Ovary (tissue), 7 donors: ENCODE measurements at regions not wholly inside any gene's neighbourhood (a gene's known extent, or its start where the extent isn't known, plus 50 kb on each side); places are given as distances from the start of the nearest gene placed in this dataset.

Experiments used
- DNase-seq, 5 donors: peaks; one replicate each; pipeline ENCODE4 v3.0.0-alpha.2; 2019 to 2020
- H3K27ac ChIP-seq, 2 donors: fragments of 200-600 bp; one replicate each; pipeline versions ENCODE4 v1.5.1 to v1.8.0; 2019 to 2022
- H3K27me3 ChIP-seq: fragments of 200-600 bp; one replicate; pipeline ENCODE4 v1.8.0; 2022
- H3K36me3 ChIP-seq: fragments of 200-600 bp; sonication (generic); one replicate; pipeline ENCODE4 v1.5.1; 2019
- H3K4me1 ChIP-seq: one replicate; pipeline ENCODE4 v1.8.1; 2013; ENCODE audit warnings: mild to moderate bottlenecking, moderate library complexity; ENCODE audit not compliant: insufficient read depth
- H3K4me3 ChIP-seq: fragments of 200-600 bp; sonication (generic); one replicate; pipeline ENCODE4 v1.5.1; 2017
- H3K9me3 ChIP-seq, 2 donors: fragments of 200-600 bp in 1 of 2; sonication (generic) in 1 of 2; one replicate each; pipeline versions ENCODE4 v1.5.1 to v1.8.1; 2013 to 2019; ENCODE audit warnings: mild to moderate bottlenecking in 1 of 2, moderate library complexity in 1 of 2
- CTCF ChIP-seq, 3 donors: fragments of 450-650 bp in 2 of 3; fragments of 200-600 bp in 1 of 3; IDR thresholded peaks; one replicate each; pipeline versions ENCODE4 v1.5.1 to v1.8.0; 2016 to 2022; ENCODE audit warnings: antibody characterized with exemption in 3 of 3, mild to moderate bottlenecking in 1 of 3
- EP300 ChIP-seq: sonication (generic); formaldehyde crosslinking; IDR thresholded peaks from one replicate; pipeline ENCODE4 v1.6.1; 2017; ENCODE audit warnings: antibody characterized with exemption
- POLR2A ChIP-seq: fragments of 450-650 bp; IDR thresholded peaks from one replicate; pipeline ENCODE4 v1.6.1; 2017; ENCODE audit warnings: antibody characterized with exemption, mild to moderate bottlenecking, moderate library complexity
- WGBS, 3 donors: extraction: QIAGEN DNeasy Blood & Tissue Kit in 1 of 3; methylation state at CpG; one replicate each; pipeline versions ENCODE4 v1.1.5 to v1.1.7; 2013 to 2017; 5-methylcytosine and 5-hydroxymethylcytosine counted together
- intact Hi-C, 4 donors: fragments of 100-400 bp; cut with DNase I; formaldehyde crosslinking; loops; one replicate each; pipeline versions ENCODE4 v1.11.0 to v1.15.1; 2022 to 2023
- donor health status: DM: no; HTN: no; CAD: no; lungs with moderate emphysema.
- donor health status: DM: no; HTN: no; CAD: no.
- donor health status: Bipolar disorder and iron deficiency.
- donor health status: DM: no; HTN: no; CAD: no.
- donor health status: DM: yes; HTN: yes; CAD: no.

DNA sequence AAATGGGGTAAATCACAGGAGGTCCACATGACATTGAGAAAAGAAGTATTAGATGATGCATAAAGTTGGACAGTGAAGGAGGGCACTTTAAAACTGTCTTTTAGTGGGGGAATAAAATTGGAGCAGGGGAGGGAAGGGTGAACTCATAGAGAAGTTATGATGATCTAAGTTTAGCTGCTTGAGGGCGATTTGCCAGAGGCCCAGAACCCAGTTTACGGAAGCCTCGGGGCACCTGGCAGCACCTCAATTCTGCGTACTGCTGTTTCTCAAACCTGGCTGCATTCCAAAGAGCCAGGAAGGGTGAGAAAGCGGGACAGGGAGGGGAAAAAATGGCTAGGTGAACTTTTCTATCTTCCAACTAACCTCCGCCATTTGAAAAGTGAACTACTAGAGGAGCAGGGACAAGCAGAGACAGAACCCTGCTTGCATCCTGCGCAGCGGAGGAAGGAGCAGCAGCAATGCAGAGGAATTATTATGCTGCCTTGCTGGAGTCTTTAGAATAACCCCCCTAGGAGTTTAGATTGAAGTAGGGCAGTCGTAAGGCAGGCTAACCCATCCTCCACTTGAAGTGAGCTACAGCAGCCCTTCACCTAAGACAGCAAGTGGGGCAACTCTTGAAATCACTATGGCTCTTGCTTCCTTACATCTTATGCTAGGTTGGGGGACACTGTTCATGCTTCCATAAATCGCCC lies 316.8 kb downstream of the BRINP1 start:
- Histone ChIP-seq H3K4me3 (no peak overlapping the region), H3K4me1 (no peaks in the 10 kb centered on the region), H3K27me3 (no peaks in the 10 kb centered on the region), H3K36me3 (no peaks in the 10 kb centered on the region), H3K27ac (no peak overlapping the region), H3K9me3 (no peaks in the 10 kb centered on the region)
- intact Hi-C loops: no loop called here
- TF ChIP-seq CTCF (IDR thresholded peaks at IDR 0.05) (no peak), POLR2A (no peak), EP300 (no peak)
- DNase-seq: no peak
- WGBS, 3 donors: 43 to 52% (median 52%) methylated on average over 10 of the region's 10 CpGs

- H3K4me3 ChIP-seq: no peak overlapping the region
Measured at GRCh38 chr9:119053070-119053469, 316.2 kb downstream of the BRINP1 start.

DNA sequence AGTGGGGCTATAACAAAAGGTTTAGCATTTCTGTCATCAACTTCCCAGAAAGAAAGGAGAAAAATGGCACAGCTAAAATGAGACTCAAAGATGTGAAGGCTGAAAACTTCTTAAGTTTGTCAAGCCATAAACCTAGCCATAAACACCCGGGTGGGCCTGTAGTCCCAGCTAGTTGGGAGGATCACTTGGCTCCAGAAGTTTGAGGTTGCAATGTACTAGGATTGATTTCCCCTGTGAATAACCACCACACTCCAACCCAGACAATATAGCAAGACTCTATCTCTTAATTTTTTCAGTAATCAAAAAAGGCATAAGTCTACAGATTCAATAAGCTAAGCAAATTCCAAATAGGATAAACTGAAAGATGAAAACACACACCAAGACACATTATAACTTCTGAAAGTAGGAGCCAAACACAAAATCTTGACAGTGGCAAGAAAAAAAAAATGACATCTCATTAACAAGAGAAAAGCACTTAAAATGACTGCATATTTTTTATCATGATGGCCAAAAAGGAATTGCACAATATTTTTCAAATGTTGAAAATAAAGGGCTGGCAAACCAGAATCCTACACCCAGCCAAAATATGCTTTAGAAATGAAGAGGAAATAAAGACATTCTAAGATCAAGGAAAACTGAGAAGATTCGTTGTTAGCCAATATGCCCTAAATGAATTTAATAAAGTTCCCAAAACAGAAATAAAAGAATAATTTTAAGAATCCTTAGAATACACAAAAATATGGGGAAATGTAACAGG lies 308.4 kb downstream of the BRINP1 start:
- no peaks in the 10 kb centered on the region for H3K9me3 ChIP-seq
- TF ChIP-seq POLR2A (no peak), CTCF (IDR thresholded peaks at IDR 0.05) (no peak), EP300 (no peak)
- H3K36me3 ChIP-seq: no peaks in the 10 kb centered on the region
- WGBS, 3 donors: 46 to 69% (median 52%) methylated on average over 2 of the region's 2 CpGs
- H3K27ac ChIP-seq: no peak overlapping the region
- intact Hi-C loops: no loop called here
- H3K4me3 ChIP-seq: no peak overlapping the region
- DNase-seq: no peak
- no peaks in the 10 kb centered on the region for H3K27me3 ChIP-seq
- H3K4me1 ChIP-seq: no peaks in the 10 kb centered on the region

More at GRCh38 chr9:119053070-119053469, 316.2 kb downstream of the BRINP1 start:
- Histone ChIP-seq H3K27me3 (no peaks in the 10 kb centered on the region), H3K4me1 (no peaks in the 10 kb centered on the region), H3K36me3 (no peaks in the 10 kb centered on the region), H3K9me3 (no peaks in the 10 kb centered on the region), H3K27ac (no peak overlapping the region)
- no peak for DNase-seq
- WGBS, 3 donors: 81 to 88% (median 87%) methylated on average over 1 of the region's 1 CpG
- no peak for TF ChIP-seq EP300
- TF ChIP-seq CTCF (IDR thresholded peaks at IDR 0.05): no peak
- no peak for TF ChIP-seq POLR2A
- intact Hi-C loops: no loop called here

DNA sequence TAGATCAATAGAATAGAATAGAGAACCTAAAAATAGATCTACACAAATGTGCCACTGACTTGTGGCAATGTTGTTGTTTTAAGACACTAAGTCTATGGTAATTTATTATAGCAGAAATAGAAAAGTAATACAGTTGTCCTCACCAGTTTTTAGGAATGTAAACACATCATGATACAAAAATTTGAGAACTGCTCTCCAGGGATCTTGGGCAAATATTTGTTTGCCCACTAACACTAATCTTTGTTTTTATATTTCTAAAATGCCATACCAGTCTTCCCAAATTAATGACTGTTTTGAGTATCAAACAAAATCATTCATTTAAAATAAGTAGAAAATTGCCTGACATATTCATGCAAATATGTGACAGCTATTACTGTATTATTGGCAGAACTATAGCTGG lies 297.6 kb downstream of the BRINP1 start:
- Histone ChIP-seq H3K36me3 (no peaks in the 10 kb centered on the region), H3K4me3 (no peak overlapping the region), H3K4me1 (no peaks in the 10 kb centered on the region), H3K27me3 (no peaks in the 10 kb centered on the region), H3K27ac (no peak overlapping the region), H3K9me3 (no peaks in the 10 kb centered on the region)
- no peak for DNase-seq
- TF ChIP-seq EP300 (no peak), POLR2A (no peak), CTCF (IDR thresholded peaks at IDR 0.05) (no peak)
- intact Hi-C loops: no loop called here
